ENCODE measurements at regions not wholly inside any gene's neighbourhood (a gene's known extent, or its start where the extent isn't known, plus 50 kb on each side); places are given as distances from the start of the nearest gene placed in this dataset.

- TF ChIP-seq YY1 (IDR thresholded peaks at IDR 0.05; ENCODE audit: insufficient read depth, insufficient read length) (no peak), ZNF274 (IDR thresholded peaks at IDR 0.05; ENCODE audit: low read depth, low read length) (no peak)
Observed at GRCh38 chr5:62043289-62044280, 262.4 kb upstream of the KIF2A start.

Measured in NT2/D1 (cell line).